Endodermal cell (in vitro differentiated cells): ENCODE measurements at regions not wholly inside any gene's neighbourhood (a gene's known extent, or its start where the extent isn't known, plus 50 kb on each side); places are given as distances from the start of the nearest gene placed in this dataset.

Source experiments
- DNase-seq: peaks from one replicate; pipeline ENCODE4 v3.0.0-alpha.2; 2017
- H3K27ac ChIP-seq: 2 replicates; pipeline ENCODE4 v1.5.1; 2013; ENCODE audit warnings: mild to moderate bottlenecking, low read depth, low read length, moderate library complexity
- H3K27me3 ChIP-seq: 2 replicates; pipeline ENCODE4 v1.6.1; 2013; ENCODE audit warnings: mild to moderate bottlenecking, low read length, moderate library complexity; ENCODE audit not compliant: insufficient read depth, control insufficient read depth, poor library complexity, severe bottlenecking
- H3K36me3 ChIP-seq: 2 replicates; pipeline ENCODE4 v1.7.0; 2013; ENCODE audit warnings: mild to moderate bottlenecking, low read length, moderate library complexity; ENCODE audit not compliant: control insufficient read depth, insufficient read depth
- H3K4me1 ChIP-seq: one replicate; pipeline ENCODE4 v1.7.0; 2013; ENCODE audit warnings: low read length; ENCODE audit not compliant: control insufficient read depth, insufficient read depth
- H3K4me3 ChIP-seq: 2 replicates; pipeline ENCODE4 v1.5.1; 2013; ENCODE audit warnings: mild to moderate bottlenecking, low read length, moderate library complexity
- H3K9ac ChIP-seq: 2 replicates; pipeline ENCODE4 v1.6.1; 2013; ENCODE audit warnings: mild to moderate bottlenecking, low read length, moderate library complexity; ENCODE audit not compliant: poor library complexity, severe bottlenecking; ENCODE audit errors: extremely low read depth
- H3K9me3 ChIP-seq: 2 replicates; pipeline ENCODE4 v1.6.1; 2013; ENCODE audit warnings: mild to moderate bottlenecking, low read length, moderate library complexity; ENCODE audit not compliant: control insufficient read depth
- H3K27ac Mint-ChIP-seq: 2 replicates; pipeline ENCODE4 v1.8.0; 2020; ENCODE audit warnings: mixed read lengths
- H3K27me3 Mint-ChIP-seq: 2 replicates; pipeline ENCODE4 v1.8.0; 2021; ENCODE audit warnings: mild to moderate bottlenecking, mixed read lengths; ENCODE audit not compliant: insufficient read depth
- H3K36me3 Mint-ChIP-seq: 2 replicates; pipeline ENCODE4 v1.8.0; 2020; ENCODE audit warnings: low read depth, mixed read lengths
- H3K4me1 Mint-ChIP-seq: 2 replicates; pipeline ENCODE4 v1.8.0; 2020; ENCODE audit warnings: mixed read lengths
- H3K4me3 Mint-ChIP-seq: 2 replicates; pipeline ENCODE4 v1.8.0; 2020; ENCODE audit warnings: mild to moderate bottlenecking, moderate library complexity, mixed read lengths
- H3K9me3 Mint-ChIP-seq: 2 replicates; pipeline ENCODE4 v1.8.0; 2020; ENCODE audit warnings: mild to moderate bottlenecking, mixed read lengths
- WGBS, 2 experiments: methylation state at CpG; one replicate each; pipeline versions ENCODE4 v1.1.5 to v1.1.7; 2013; ENCODE audit warnings: missing lambda C conversion rate in 2 of 2, mixed read lengths in 1 of 2; ENCODE audit not compliant: insufficient coverage in 1 of 2, insufficient read length in 1 of 2; 5-methylcytosine and 5-hydroxymethylcytosine counted together
- TF ChIP-seq, protein P1 (sequence below): fragments of 200-600 bp; sonication (generic); conservative IDR thresholded peaks from 2 replicates; pipeline ENCODE4 v1.5.0; 2021; ENCODE audit warnings: antibody characterized with exemption, mild to moderate bottlenecking

DNA sequence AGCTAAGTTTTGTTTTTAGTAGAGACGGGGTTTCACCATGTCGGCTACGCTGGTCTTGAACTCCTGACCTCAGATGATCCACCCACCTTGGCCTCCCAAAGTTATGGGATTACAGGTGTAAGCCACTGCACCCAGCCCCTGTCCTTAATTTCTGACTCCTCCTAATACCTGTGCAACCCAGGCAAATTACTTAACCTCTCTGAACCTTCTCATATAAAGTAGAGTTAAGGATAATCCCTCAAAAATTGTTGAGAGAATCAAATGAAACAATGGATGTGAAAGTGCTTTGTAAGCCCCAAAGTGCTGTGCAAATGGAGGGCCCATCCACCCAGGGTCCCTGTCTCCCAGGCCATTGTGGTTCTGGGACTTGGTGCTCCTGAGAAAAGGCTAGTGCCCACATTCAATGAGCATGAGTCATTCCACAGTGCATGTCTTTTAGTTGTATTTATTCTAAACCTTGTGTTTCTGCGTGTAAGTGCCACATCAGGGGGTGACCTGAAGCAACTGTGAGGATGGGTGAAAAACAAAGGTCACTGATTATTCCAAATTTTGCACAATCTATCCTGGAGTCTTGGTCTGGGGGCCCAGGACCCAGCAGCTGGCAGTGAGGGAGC is 61.4 kb upstream of the PTPRJ start:
- no peaks in the 10 kb centered on the region for H3K36me3 ChIP-seq
- Mint-ChIP-seq H3K4me3 (no peak overlapping the region), H3K4me1 (peaks cover 38% of the 10 kb centered on the region), H3K27me3 (no peaks in the 10 kb centered on the region), H3K27ac (peak overlapping the region; percentile 17), H3K36me3 (no peaks in the 10 kb centered on the region), H3K9me3 (no peaks in the 10 kb centered on the region)
- TF ChIP-seq, protein P1, sequence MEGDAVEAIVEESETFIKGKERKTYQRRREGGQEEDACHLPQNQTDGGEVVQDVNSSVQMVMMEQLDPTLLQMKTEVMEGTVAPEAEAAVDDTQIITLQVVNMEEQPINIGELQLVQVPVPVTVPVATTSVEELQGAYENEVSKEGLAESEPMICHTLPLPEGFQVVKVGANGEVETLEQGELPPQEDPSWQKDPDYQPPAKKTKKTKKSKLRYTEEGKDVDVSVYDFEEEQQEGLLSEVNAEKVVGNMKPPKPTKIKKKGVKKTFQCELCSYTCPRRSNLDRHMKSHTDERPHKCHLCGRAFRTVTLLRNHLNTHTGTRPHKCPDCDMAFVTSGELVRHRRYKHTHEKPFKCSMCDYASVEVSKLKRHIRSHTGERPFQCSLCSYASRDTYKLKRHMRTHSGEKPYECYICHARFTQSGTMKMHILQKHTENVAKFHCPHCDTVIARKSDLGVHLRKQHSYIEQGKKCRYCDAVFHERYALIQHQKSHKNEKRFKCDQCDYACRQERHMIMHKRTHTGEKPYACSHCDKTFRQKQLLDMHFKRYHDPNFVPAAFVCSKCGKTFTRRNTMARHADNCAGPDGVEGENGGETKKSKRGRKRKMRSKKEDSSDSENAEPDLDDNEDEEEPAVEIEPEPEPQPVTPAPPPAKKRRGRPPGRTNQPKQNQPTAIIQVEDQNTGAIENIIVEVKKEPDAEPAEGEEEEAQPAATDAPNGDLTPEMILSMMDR: no peak
- H3K9me3 ChIP-seq: no peaks in the 10 kb centered on the region
- peaks cover 18% of the 10 kb centered on the region for H3K4me1 ChIP-seq
- no peak overlapping the region for H3K9ac ChIP-seq
- WGBS, 2 experiments: 80 to 87% methylated on average over 4 of the region's 4 CpGs
- no peaks in the 10 kb centered on the region for H3K27me3 ChIP-seq
- DNase-seq: no peak
- H3K27ac ChIP-seq: no peak overlapping the region
- no peak overlapping the region for H3K4me3 ChIP-seq

DNA sequence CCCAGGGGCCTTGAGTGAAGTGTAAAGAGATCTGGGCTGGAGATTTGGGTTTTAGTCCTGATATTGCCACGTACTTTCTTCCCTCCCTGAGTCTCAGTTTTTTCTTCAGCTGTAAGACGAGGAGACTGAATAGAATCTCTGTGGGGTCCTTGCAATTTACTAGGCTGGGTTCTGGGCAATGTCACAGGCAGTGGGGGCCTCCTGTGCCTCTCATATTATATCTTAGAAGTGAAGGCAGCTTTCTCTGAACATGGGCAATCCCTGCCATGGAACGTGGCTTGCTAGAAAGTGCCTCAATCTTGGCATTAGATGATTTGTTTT is 62.0 kb upstream of the PTPRJ start:
- Histone ChIP-seq H3K4me1 (peaks cover 18% of the 10 kb centered on the region), H3K9ac (no peak overlapping the region), H3K36me3 (no peaks in the 10 kb centered on the region), H3K27me3 (no peaks in the 10 kb centered on the region), H3K27ac (no peak overlapping the region), H3K4me3 (no peak overlapping the region), H3K9me3 (no peaks in the 10 kb centered on the region)
- TF ChIP-seq, protein P1: no peak
- peaks cover 45% of the 10 kb centered on the region for H3K4me1 Mint-ChIP-seq
- WGBS, 2 experiments: 77% methylated on average over 3 of the region's 3 CpGs; no CpG with 5 or more reads in 1 of the 2 experiments
- H3K27ac Mint-ChIP-seq: peak overlapping the region; percentile 17
- no peak overlapping the region for H3K4me3 Mint-ChIP-seq
- no peak for DNase-seq
- H3K9me3 Mint-ChIP-seq: no peaks in the 10 kb centered on the region
- H3K27me3 Mint-ChIP-seq: no peaks in the 10 kb centered on the region
- H3K36me3 Mint-ChIP-seq: no peaks in the 10 kb centered on the region

DNA sequence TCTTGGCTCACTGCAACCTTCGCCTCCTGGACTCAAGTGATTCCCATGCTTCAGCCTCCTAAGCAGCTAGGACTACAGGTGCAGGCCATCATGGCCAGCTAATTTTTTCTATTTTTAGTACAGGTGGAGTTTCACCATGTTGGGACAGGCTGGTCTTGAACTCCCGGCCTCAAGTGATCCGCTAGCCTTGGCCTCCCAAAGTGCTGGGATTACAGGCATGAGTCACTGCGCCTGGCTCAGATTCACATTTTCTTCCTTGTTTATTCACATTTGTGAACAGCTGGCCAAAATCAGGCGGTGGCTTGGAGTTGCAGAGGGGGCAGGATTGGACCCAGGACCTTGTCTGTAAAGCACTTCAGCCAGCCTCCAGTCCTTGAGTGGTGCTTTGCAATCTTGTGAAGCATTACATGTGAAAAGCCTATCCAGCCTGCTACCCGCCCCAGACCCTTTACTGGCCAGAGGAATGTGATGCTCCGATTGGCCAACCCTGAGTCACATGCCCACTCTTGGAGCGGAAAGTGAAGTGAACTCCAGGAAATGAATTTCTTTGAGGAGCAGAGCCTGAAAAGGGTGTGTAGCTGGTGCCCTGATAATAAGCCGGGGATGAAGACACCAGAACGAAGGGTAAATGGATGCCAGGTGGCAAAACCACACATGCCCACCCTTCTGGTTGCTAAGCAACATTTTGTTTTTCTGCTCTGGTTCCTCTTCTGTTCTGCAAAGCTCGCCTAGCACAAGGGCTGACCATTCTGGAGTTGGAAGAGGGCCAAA is 62.6 kb upstream of the PTPRJ start:
- H3K4me1 Mint-ChIP-seq: peaks cover 46% of the 10 kb centered on the region
- no peak overlapping the region for H3K4me3 Mint-ChIP-seq
- Histone ChIP-seq H3K9ac (no peak overlapping the region), H3K36me3 (no peaks in the 10 kb centered on the region), H3K4me3 (no peak overlapping the region), H3K27ac (no peak overlapping the region), H3K27me3 (no peaks in the 10 kb centered on the region), H3K9me3 (no peaks in the 10 kb centered on the region), H3K4me1 (peaks cover 18% of the 10 kb centered on the region)
- no peaks in the 10 kb centered on the region for H3K9me3 Mint-ChIP-seq
- H3K27me3 Mint-ChIP-seq: no peaks in the 10 kb centered on the region
- 93 to 94% methylated on average over 9 to 11 of the region's 11 CpGs for WGBS, 2 experiments
- peak; percentile 85 for DNase-seq
- H3K27ac Mint-ChIP-seq: peak overlapping the region; percentile 17
- TF ChIP-seq, protein P1: no peak
- no peaks in the 10 kb centered on the region for H3K36me3 Mint-ChIP-seq
